ENCODE measurements at regions not wholly inside any gene's neighbourhood (a gene's known extent, or its start where the extent isn't known, plus 50 kb on each side); places are given as distances from the start of the nearest gene placed in this dataset.

DNA sequence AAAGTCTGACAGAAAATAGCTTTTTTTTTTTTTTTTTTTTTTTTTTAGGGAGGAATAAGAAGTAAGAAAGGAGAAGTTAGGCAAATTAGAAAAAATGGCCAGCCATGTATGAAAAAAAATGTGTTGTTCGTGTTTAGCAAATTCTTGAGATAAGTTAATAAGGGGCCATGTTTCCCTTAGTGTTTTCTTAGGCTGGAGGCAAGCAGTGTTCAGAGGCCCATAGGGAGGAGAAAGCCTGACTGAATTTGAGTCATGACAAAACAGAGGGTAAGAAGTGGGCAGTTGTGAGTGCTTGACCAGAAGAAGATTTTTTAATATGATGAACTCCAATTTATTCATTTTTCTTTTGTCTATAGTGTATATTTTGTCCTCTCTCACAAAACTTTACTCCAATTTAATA is 766.4 kb downstream of the FAM181B start:
- no peak overlapping the region for H3K9ac ChIP-seq (ENCODE audit: low read depth in 1 of 2, low read length in 2 of 2)
- H3K36me3 ChIP-seq (ENCODE audit: control insufficient read depth in 4 of 4, insufficient read depth in 3 of 4, low read depth in 1 of 4, low read length in 3 of 4) = no peaks in the 10 kb centered on the region
- H3K27me3 ChIP-seq (ENCODE audit: control insufficient read depth in 4 of 4, insufficient read depth in 4 of 4, low read length in 3 of 4) = no peaks in the 10 kb centered on the region
- H3K4me3 ChIP-seq (ENCODE audit: low read depth in 1 of 3, low read length in 3 of 3) = no peak overlapping the region
- no peaks in the 10 kb centered on the region for H3K9me3 ChIP-seq (ENCODE audit: control insufficient read depth in 4 of 4, low read length in 3 of 4)
- TF ChIP-seq SP1 (IDR thresholded peaks at IDR 0.05) (no peak), GABPA (IDR thresholded peaks at IDR 0.05 in 1 of 2, conservative IDR thresholded peaks at IDR 0.05 in 1 of 2) (no peak), EGR1 (IDR thresholded peaks at IDR 0.05; ENCODE audit: low read depth in 2 of 2) (no peak)
- TF ChIP-seq, protein P1, sequence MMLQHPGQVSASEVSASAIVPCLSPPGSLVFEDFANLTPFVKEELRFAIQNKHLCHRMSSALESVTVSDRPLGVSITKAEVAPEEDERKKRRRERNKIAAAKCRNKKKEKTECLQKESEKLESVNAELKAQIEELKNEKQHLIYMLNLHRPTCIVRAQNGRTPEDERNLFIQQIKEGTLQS (IDR thresholded peaks at IDR 0.05) = no peak
- TF ChIP-seq, protein P2, sequence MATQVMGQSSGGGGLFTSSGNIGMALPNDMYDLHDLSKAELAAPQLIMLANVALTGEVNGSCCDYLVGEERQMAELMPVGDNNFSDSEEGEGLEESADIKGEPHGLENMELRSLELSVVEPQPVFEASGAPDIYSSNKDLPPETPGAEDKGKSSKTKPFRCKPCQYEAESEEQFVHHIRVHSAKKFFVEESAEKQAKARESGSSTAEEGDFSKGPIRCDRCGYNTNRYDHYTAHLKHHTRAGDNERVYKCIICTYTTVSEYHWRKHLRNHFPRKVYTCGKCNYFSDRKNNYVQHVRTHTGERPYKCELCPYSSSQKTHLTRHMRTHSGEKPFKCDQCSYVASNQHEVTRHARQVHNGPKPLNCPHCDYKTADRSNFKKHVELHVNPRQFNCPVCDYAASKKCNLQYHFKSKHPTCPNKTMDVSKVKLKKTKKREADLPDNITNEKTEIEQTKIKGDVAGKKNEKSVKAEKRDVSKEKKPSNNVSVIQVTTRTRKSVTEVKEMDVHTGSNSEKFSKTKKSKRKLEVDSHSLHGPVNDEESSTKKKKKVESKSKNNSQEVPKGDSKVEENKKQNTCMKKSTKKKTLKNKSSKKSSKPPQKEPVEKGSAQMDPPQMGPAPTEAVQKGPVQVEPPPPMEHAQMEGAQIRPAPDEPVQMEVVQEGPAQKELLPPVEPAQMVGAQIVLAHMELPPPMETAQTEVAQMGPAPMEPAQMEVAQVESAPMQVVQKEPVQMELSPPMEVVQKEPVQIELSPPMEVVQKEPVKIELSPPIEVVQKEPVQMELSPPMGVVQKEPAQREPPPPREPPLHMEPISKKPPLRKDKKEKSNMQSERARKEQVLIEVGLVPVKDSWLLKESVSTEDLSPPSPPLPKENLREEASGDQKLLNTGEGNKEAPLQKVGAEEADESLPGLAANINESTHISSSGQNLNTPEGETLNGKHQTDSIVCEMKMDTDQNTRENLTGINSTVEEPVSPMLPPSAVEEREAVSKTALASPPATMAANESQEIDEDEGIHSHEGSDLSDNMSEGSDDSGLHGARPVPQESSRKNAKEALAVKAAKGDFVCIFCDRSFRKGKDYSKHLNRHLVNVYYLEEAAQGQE (IDR thresholded peaks at IDR 0.05) = no peak
- no peaks in the 10 kb centered on the region for H3K4me1 ChIP-seq (ENCODE audit: control insufficient read depth in 4 of 4, insufficient read depth in 4 of 4, low read length in 3 of 4)
- DNase-seq (ENCODE audit: low spot score) = no peak
- H3K27ac ChIP-seq (ENCODE audit: low read depth in 1 of 2, low read length in 2 of 2) = no peak overlapping the region
- WGBS = 44% methylated on average over 1 of the region's 1 CpG

DNA sequence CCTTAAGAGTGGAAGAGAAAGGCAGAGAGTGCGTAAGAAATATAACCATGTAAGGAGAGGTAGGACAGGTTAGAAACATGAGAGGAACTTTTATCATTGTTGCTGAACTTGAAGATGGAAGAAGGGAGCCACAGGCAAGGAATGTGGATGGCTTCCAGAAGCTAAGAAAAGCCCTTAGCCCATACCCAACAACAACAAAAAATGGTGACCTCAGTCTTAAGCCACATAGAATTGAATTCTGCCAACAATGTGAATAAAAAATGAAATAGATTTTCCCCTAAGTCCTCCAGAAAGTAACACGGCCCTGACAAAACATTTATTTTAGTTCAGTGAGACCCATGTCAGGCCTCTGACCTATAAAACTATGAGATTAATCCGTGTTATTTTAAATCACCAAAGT is 767.3 kb downstream of the FAM181B start:
- Histone ChIP-seq H3K9ac (ENCODE audit: low read depth in 1 of 2, low read length in 2 of 2) (no peak overlapping the region), H3K27me3 (ENCODE audit: control insufficient read depth in 4 of 4, insufficient read depth in 4 of 4, low read length in 3 of 4) (no peaks in the 10 kb centered on the region), H3K36me3 (ENCODE audit: control insufficient read depth in 4 of 4, insufficient read depth in 3 of 4, low read depth in 1 of 4, low read length in 3 of 4) (no peaks in the 10 kb centered on the region), H3K27ac (ENCODE audit: low read depth in 1 of 2, low read length in 2 of 2) (no peak overlapping the region), H3K4me3 (ENCODE audit: low read depth in 1 of 3, low read length in 3 of 3) (no peak overlapping the region), H3K4me1 (ENCODE audit: control insufficient read depth in 4 of 4, insufficient read depth in 4 of 4, low read length in 3 of 4) (no peaks in the 10 kb centered on the region), H3K9me3 (ENCODE audit: control insufficient read depth in 4 of 4, low read length in 3 of 4) (no peaks in the 10 kb centered on the region)
- DNase-seq (ENCODE audit: low spot score) = no peak
- WGBS = 83% methylated on average over 3 of the region's 3 CpGs
- TF ChIP-seq NR2F2 (IDR thresholded peaks at IDR 0.05) (no peak), HNF4G (IDR thresholded peaks at IDR 0.05) (no peak), GABPA (IDR thresholded peaks at IDR 0.05 in 1 of 2, conservative IDR thresholded peaks at IDR 0.05 in 1 of 2) (no peak), EGR1 (IDR thresholded peaks at IDR 0.05; ENCODE audit: low read depth in 2 of 2) (no peak), RAD21 (IDR thresholded peaks at IDR 0.05) (no peak), RXRA (IDR thresholded peaks at IDR 0.05) (no peak)
- TF ChIP-seq, protein P3, sequence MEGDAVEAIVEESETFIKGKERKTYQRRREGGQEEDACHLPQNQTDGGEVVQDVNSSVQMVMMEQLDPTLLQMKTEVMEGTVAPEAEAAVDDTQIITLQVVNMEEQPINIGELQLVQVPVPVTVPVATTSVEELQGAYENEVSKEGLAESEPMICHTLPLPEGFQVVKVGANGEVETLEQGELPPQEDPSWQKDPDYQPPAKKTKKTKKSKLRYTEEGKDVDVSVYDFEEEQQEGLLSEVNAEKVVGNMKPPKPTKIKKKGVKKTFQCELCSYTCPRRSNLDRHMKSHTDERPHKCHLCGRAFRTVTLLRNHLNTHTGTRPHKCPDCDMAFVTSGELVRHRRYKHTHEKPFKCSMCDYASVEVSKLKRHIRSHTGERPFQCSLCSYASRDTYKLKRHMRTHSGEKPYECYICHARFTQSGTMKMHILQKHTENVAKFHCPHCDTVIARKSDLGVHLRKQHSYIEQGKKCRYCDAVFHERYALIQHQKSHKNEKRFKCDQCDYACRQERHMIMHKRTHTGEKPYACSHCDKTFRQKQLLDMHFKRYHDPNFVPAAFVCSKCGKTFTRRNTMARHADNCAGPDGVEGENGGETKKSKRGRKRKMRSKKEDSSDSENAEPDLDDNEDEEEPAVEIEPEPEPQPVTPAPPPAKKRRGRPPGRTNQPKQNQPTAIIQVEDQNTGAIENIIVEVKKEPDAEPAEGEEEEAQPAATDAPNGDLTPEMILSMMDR (IDR thresholded peaks at IDR 0.05; ENCODE audit: low read depth, low read length, missing input control) = no peak
- TF ChIP-seq, protein P4, sequence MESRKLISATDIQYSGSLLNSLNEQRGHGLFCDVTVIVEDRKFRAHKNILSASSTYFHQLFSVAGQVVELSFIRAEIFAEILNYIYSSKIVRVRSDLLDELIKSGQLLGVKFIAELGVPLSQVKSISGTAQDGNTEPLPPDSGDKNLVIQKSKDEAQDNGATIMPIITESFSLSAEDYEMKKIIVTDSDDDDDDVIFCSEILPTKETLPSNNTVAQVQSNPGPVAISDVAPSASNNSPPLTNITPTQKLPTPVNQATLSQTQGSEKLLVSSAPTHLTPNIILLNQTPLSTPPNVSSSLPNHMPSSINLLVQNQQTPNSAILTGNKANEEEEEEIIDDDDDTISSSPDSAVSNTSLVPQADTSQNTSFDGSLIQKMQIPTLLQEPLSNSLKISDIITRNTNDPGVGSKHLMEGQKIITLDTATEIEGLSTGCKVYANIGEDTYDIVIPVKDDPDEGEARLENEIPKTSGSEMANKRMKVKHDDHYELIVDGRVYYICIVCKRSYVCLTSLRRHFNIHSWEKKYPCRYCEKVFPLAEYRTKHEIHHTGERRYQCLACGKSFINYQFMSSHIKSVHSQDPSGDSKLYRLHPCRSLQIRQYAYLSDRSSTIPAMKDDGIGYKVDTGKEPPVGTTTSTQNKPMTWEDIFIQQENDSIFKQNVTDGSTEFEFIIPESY (IDR thresholded peaks at IDR 0.05) = no peak
- TF ChIP-seq, protein P5, sequence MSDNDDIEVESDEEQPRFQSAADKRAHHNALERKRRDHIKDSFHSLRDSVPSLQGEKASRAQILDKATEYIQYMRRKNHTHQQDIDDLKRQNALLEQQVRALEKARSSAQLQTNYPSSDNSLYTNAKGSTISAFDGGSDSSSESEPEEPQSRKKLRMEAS (IDR thresholded peaks at IDR 0.05) = no peak
- TF ChIP-seq, protein P2 (IDR thresholded peaks at IDR 0.05) = no peak
- TF ChIP-seq, protein P1 (IDR thresholded peaks at IDR 0.05) = no peak

All from liver (tissue), 8 donors.